HK-2 (cell line): ENCODE measurements at regions not wholly inside any gene's neighbourhood (a gene's known extent, or its start where the extent isn't known, plus 50 kb on each side); places are given as distances from the start of the nearest gene placed in this dataset.

Source experiments
- DNase-seq: peaks from one replicate; pipeline ENCODE4 v3.0.0-alpha.2; 2018; ENCODE audit not compliant: unreplicated experiment

DNA sequence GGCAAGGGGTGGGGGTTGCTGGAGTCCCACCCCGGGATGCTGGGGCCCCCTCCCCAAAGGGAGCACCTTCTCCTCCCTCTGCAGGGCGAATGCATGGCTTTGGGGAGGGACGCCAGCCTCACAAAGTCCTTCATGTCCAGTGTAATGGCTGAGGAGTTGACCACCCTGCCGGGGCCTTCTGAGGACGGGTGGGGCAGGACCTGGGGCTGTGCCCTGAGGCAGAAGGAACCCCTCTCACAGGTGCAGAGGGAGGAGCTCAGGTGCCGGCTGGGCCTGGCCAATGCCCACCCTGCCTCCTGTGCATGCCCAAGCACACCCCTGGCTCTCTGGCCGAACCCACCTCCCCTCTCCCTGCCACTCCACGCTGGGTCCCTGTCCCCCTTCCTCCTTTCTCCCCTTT is 64.3 kb upstream of the RNU6ATAC start:
- no peak for DNase-seq

DNA sequence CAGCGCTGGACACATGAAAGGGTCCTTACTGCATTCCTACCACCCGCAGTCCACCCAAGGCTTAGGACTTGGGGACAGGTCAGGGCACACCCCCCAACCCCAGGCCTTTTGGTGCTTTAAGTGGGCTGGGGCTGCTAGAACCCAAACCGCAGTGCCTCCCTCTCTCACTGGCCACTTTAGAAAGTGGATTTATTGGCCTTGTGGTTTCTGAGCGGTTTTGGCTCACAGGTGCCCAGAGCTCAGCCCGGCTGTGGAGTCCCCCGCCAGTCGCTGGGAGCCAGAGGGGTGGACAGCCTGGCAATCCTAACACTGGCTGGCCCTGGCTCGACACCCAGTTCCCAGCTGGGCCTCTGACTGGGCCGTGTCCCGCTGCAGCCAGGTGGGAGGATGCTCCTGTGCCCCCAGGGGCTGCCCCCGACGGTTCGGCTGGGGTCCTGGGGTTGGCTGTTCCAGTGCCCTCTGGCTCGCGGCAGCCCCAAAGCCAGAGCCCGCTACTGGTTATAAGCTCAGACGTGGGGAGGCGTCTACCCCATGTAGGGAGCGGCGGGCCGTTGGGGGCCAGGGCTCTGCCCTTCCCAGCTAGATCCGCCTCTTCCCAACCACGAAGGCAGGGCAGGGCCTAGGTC is 65.2 kb upstream of the RNU6ATAC start:
- no peak for DNase-seq

DNA sequence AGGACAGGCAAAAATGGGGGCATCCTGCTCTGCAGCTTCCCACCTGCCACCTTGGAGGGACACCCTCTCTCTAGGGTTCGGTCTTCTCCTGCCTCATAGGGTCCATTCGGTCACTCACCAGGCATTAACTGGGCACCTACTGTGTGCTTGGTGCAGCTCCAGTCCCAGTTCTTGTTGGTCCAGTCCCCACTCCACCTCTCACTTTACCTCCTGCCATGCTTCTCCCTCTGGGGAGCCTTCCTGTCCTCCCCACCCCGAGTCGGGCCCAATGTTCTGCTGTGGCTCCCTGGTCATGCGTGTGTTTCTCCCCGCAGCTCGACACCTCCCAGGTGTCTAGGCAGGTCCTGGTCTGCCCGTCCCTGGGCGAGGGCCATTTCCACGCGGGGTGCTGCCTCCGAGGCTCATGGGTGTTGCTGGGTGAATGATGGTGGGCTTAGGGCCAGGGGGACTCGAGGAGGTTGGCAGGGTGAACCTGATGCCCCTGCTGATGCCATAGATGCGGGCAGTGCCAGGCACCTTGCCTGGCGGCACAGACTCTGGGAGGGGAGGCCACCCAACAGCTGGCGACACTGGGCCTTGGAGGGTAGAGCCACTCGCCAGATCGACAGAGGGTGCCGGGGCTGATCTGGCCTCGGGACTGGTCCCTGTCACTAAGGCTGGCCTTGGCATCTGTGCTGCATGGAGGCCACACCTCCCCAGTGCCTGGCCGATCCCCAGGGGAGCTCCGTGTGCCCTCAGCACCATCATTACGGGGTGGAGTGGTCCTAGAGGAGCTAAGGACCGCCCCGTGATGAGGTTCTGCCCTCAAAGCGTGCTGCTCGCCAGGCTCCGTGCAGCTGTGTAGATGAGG is 66.0 kb upstream of the RNU6ATAC start:
- DNase-seq: no peak

GRCh38 chr9:134230942-134231325 is 66.6 kb upstream of the RNU6ATAC start:
- DNase-seq: no peak

DNA sequence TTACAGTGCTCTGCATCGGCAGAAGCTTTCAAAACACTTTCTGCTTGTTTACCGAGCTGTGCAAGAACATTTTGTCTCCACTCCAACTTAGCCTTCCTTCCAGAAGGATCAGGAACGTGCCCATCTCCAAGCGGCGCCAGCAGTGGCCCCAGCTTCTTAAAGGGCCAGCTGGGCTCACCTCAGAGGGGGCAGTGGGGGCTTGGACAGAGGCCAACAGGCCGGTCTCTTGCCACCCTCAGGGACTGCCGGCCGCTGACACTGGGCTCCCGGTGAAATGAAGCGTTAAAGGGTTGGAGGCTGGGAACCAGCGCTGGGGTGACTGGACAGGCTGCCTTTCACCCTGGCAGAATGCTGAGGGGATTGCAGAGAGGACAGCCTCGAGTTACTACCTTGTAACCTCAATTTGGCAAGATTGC is 67.0 kb upstream of the RNU6ATAC start:
- peak; percentile 13 for DNase-seq

DNA sequence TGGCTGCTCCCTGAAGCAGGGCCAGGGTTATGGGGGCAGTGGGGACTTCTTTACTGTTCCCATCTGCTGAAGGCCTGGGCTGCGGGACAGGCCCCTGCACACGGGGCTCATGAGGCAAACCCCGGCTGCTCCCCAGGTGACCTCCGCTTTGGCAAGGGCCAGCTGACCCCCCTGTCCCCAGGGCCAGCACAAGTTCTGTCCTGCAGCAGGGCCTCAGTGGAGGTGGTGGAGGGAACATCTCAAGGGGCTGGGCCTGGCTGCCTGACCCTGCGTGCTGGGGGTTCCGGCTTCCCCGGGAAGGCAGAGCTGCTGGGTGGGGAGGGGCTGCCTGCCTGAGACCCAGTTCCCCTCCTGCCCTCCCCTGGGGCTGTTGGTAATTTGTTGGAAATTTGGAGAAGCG is 67.4 kb upstream of the RNU6ATAC start:
- no peak for DNase-seq

- no peak for DNase-seq
These were observed 68.7 kb upstream of the RNU6ATAC start for GRCh38 chr9:134233022-134233421.

DNA sequence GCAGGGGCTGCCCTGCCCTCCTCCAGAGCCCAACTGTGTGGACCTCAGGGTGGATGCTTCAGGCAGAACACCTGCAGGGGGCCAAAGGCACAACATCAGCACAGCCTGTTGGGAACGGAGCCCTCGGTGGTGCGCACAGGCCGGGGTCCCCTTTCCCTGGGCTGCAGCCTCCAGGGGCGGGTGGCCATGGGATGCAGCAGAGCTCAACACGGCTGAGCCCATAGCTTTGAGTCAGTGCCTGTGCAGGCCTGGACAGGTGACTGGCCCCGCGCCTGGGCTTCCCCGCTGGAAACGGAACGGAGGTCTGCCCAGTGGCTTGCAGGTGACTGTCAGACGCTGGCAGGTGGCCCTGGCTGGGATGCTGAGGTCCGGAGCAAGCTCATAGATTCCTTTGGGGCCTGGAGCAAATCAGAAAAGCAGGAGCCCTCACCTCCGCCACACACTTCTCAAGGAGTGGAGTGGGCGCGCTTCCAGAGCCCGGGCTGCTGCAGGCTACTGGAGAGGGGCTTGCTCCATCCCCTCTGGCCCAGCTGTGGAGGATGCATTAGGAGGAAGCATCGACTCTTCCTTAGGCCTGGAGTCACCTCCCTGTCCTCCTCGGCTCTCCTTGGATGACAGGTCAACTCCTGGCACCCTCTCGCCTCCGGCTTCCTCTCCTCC is 69.8 kb upstream of the RNU6ATAC start:
- DNase-seq: no peak

GRCh38 chr9:134234687-134235359 is 70.5 kb upstream of the RNU6ATAC start:
- no peak for DNase-seq

GRCh38 chr9:134235366-134235765 is 71.0 kb upstream of the RNU6ATAC start:
- no peak for DNase-seq

DNA sequence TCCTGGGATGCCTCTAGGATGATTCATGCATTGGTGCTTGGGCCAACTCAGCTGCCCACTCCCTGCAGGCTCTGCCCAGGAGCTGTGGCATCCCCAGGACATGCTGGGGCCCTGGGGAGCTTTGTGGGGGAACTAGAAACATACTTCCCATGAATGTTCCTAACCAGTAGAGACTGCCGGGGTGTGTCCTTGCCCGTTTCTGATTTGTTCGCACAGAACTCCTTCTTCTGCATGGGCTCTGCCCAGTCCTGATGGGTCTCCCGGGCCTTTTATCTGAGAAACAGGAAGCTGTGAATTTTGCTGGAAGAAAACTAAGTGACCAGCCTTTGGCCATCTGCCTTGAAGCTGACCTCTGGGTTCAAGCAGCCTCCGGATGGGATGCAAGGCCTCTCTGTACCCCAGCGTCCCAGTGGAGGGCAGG is 71.6 kb upstream of the RNU6ATAC start:
- DNase-seq: no peak

GRCh38 chr9:134236935-134237629 is 72.7 kb upstream of the RNU6ATAC start:
- DNase-seq: no peak

GRCh38 chr9:134237630-134238265 is 73.4 kb upstream of the RNU6ATAC start:
- DNase-seq: no peak

DNA sequence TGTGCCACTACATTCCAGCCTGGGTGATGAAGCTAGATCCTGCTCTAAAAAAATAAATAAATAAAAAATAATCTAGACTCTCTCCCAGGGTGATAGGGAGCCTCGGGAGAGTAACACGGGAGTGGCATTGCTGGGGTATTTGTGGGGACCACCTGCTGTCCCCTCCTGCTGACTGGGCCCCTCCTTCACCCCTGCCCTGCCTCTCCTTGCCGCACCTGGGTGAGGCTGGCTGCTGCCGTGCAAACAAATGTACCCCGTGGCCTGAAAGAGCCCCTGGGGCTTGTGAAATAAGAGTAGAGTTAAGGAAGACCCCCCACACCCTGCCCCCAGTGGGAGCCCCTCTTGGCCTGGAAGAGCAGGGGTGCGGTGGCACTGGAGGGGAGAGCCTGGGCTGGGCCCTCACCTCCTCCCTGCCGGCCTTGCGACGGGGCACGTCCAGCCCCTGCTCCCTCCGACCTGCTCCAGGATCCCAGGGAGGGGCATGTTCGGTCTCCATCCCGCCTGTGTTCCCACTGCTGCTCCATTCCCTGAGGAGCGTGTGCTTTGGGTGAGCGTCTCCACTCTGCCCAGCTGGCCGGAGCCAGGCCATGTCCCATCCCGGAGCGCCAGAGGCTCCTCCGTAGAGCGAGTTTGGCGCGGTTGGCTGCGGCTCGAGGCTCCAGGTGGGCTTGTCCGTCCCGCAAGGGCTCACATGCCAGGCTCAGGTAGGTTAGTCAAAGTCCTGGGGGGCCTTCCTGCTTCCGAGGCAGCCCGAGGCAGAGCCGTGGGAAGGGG is 75.0 kb upstream of the RNU6ATAC start:
- no peak for DNase-seq

- DNase-seq: no peak
These were observed 75.6 kb upstream of the RNU6ATAC start for GRCh38 chr9:134239939-134240338.

GRCh38 chr9:134240361-134240760 is 76.0 kb upstream of the RNU6ATAC start:
- DNase-seq: no peak

DNA sequence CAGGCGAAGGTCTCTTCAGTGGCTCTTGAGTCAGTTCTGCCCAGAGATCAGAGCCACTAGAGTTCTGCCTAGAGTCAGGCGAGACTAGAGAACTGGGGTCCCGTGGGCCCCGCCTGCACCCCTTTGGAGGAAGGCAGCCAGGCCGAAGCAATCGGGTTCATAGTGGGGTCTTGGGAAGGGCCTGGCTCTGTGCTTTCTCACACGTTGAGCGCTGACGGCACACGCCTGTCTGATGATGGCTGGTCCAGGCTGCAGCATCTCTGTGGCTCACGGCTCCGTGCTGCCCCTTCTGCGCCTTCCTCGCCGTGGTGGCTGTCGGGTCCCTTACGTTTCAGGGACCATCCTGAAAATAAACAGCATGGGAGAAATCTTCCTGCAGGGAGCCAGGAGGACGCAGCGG is 78.3 kb upstream of the RNU6ATAC start:
- DNase-seq: no peak

GRCh38 chr9:134243778-134244467 is 79.6 kb upstream of the RNU6ATAC start:
- DNase-seq: no peak

DNA sequence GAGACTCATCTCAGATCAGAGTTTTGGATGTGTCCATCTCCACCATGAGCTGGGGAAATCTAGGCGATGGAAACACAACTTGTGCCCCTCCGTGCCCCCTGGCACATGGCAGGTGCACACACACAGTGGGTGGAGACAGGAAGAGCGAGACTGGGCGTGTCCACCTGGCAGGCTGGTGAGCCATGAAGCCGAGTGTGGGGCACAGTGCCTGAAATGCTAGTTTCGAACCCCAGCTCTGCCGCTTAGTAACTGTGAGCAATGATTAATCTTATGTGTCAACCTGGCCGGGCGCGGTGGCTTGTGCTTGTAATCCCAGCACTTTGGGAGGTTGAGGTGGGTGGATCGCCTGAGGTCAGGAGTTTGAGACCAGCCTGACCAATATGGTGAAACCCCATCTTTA is 80.8 kb upstream of the RNU6ATAC start:
- no peak for DNase-seq
